ENCODE measurements at regions not wholly inside any gene's neighbourhood (a gene's known extent, or its start where the extent isn't known, plus 50 kb on each side); places are given as distances from the start of the nearest gene placed in this dataset.

- DNase-seq (ENCODE audit: low spot score), result no peak
- TF ChIP-seq CTCF (IDR thresholded peaks at IDR 0.05; ENCODE audit: extremely low read depth, missing control alignments), result no peak
These were observed 471.3 kb downstream of the C6orf118 start for GRCh38 chr6:164838068-164838615.

- no peak for DNase-seq (ENCODE audit: low spot score)
- TF ChIP-seq CTCF (IDR thresholded peaks at IDR 0.05; ENCODE audit: extremely low read depth, missing control alignments), result no peak
These were observed 472.9 kb downstream of the C6orf118 start for GRCh38 chr6:164836486-164836885.

GRCh38 chr6:164832410-164832809, 477.0 kb downstream of the C6orf118 start:
- TF ChIP-seq CTCF (IDR thresholded peaks at IDR 0.05; ENCODE audit: extremely low read depth, missing control alignments), result no peak

GRCh38 chr6:164827537-164827936, 481.9 kb downstream of the C6orf118 start:
- no peak for TF ChIP-seq CTCF (IDR thresholded peaks at IDR 0.05; ENCODE audit: extremely low read depth, missing control alignments)
- DNase-seq (ENCODE audit: low spot score), result no peak

More at GRCh38 chr6:164832410-164832809, 477.0 kb downstream of the C6orf118 start:
- DNase-seq (ENCODE audit: low spot score), result no peak

- TF ChIP-seq CTCF (IDR thresholded peaks at IDR 0.05; ENCODE audit: extremely low read depth, missing control alignments), result no peak
- DNase-seq (ENCODE audit: low spot score), result no peak
These were observed 482.5 kb downstream of the C6orf118 start for GRCh38 chr6:164826831-164827468.

- no peak for TF ChIP-seq CTCF (IDR thresholded peaks at IDR 0.05; ENCODE audit: extremely low read depth, missing control alignments)
- DNase-seq (ENCODE audit: low spot score), result no peak
These were observed 484.0 kb downstream of the C6orf118 start for GRCh38 chr6:164825386-164825785.

GRCh38 chr6:164817662-164818061, 491.7 kb downstream of the C6orf118 start:
- DNase-seq (ENCODE audit: low spot score), result no peak
- TF ChIP-seq CTCF (IDR thresholded peaks at IDR 0.05; ENCODE audit: extremely low read depth, missing control alignments), result no peak

All from GM20000 (cell line).